ENCODE measurements at regions not wholly inside any gene's neighbourhood (a gene's known extent, or its start where the extent isn't known, plus 50 kb on each side); places are given as distances from the start of the nearest gene placed in this dataset.
A peak's percentile ranks its signal among the peaks of the same experiment; 100 is the strongest.

GRCh38 chr3:159910991-159911663 is 77.5 kb upstream of the IL12A start:
- peaks cover 0 to 3% of the 10 kb centered on the region in 2 donors for H3K4me1 ChIP-seq (ENCODE audit: control insufficient read depth in 2 of 2, insufficient read depth in 2 of 2, low read length in 2 of 2)
- ATAC-seq, result no peak
- ChIA-PET POLR2A (no interaction called here), CTCF (no interaction called here)
- no peaks in the 10 kb centered on the region for H3K36me3 ChIP-seq (ENCODE audit: control insufficient read depth in 2 of 3, insufficient read depth in 3 of 3, low read length in 3 of 3)
- H3K27ac ChIP-seq (ENCODE audit: low read depth, low read length), result no peak overlapping the region
- intact Hi-C loops (cut with micrococcal nuclease), result loop anchor here in 1 of 2 donors (10.0 kb wide), 1 partner anchor 654 kb away; the partner anchor contains the start of gene KPNA4
- Mint-ChIP-seq H3K27me3 (peaks cover 0 to 14% (median 10%) of the 10 kb centered on the region in 5 donors), H3K4me3 (peak overlapping the region; percentile 48 to 85 (median 64)), H3K9me3 (peaks cover 0 to 5% (median 0%) of the 10 kb centered on the region in 11 donors), H3K27ac (peak overlapping the region in 7 of 9 donors; percentile 12 to 73 (median 38)), H3K36me3 (no peaks in the 10 kb centered on the region), H3K4me1 (peaks cover 6 to 21% (median 12%) of the 10 kb centered on the region in 7 donors)
- no peaks in the 10 kb centered on the region for H3K9me3 ChIP-seq (ENCODE audit: control insufficient read depth in 2 of 3, low read length in 3 of 3)
- no peaks in the 10 kb centered on the region for H3K27me3 ChIP-seq (ENCODE audit: control insufficient read depth in 2 of 2, insufficient read depth in 2 of 2, low read length in 2 of 2)
- peak overlapping the region; percentile 14 for H3K4me3 ChIP-seq (ENCODE audit: low read length)
- peak in 1 of 9 donors; percentile 7 for DNase-seq

- Mint-ChIP-seq H3K27ac (peak overlapping the region in 6 of 9 donors; percentile 6 to 73 (median 27)), H3K36me3 (no peaks in the 10 kb centered on the region), H3K9me3 (peaks cover 0 to 5% (median 0%) of the 10 kb centered on the region in 11 donors), H3K4me3 (peak overlapping the region; percentile 48 to 85 (median 64)), H3K4me1 (peaks cover 6 to 21% (median 12%) of the 10 kb centered on the region in 7 donors), H3K27me3 (peaks cover 0 to 18% (median 5%) of the 10 kb centered on the region in 5 donors)
- intact Hi-C loops (cut with micrococcal nuclease), result loop anchor here in 1 of 2 donors (10.0 kb wide), 1 partner anchor 653 kb away; the partner anchor contains the start of gene KPNA4
- no peaks in the 10 kb centered on the region for H3K27me3 ChIP-seq (ENCODE audit: control insufficient read depth in 2 of 2, insufficient read depth in 2 of 2, low read length in 2 of 2)
- ATAC-seq (no peak), DNase-seq (no peak)
- CTCF ChIA-PET, result no interaction called here
- H3K36me3 ChIP-seq (ENCODE audit: control insufficient read depth in 2 of 3, insufficient read depth in 3 of 3, low read length in 3 of 3), result no peaks in the 10 kb centered on the region
- peak overlapping the region; percentile 14 for H3K4me3 ChIP-seq (ENCODE audit: low read length)
- H3K4me1 ChIP-seq (ENCODE audit: control insufficient read depth in 2 of 2, insufficient read depth in 2 of 2, low read length in 2 of 2), result peaks cover 0 to 3% of the 10 kb centered on the region in 2 donors
- POLR2A ChIA-PET, result no interaction called here
- H3K27ac ChIP-seq (ENCODE audit: low read depth, low read length), result no peak overlapping the region
- no peaks in the 10 kb centered on the region for H3K9me3 ChIP-seq (ENCODE audit: control insufficient read depth in 2 of 3, low read length in 3 of 3)
Observed at GRCh38 chr3:159911664-159912037, 77.0 kb upstream of the IL12A start.

DNA sequence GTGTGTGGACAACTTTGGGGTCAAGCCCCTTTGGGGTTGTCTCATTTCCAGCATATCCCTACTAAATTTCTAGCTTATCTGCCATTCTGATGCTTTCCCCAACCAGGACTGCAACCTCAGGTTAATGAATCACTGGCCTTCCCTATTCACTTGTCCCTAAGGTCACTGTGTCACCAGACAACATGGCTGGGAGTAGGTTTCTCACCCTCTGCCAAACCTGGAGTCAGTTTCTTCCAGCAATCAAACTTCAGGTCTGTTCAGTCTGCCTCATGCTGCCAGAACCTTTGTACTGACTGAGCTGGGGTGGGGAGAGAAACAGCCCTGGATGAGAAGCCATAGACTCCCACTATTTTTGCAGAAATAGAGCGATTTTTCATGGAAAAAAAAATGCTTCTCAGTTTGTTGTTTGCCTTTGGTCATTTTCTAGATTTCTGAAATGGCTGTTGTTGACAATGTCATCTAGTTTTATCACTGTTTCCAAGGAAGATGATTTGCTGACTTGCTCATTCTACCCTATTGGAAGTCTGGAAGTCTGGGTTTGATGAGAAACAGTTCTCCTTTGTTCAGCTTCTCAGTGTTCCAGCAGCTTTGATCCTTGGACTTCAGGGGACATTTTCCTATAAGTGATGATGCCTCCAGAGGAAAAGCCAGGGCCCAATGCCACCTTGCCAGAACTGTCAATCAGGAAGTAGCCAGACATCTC is 74.8 kb upstream of the IL12A start:
- Histone ChIP-seq H3K9me3 (ENCODE audit: control insufficient read depth in 2 of 3, low read length in 3 of 3) (no peaks in the 10 kb centered on the region), H3K27me3 (ENCODE audit: control insufficient read depth in 2 of 2, insufficient read depth in 2 of 2, low read length in 2 of 2) (no peaks in the 10 kb centered on the region), H3K4me3 (ENCODE audit: low read length) (no peak overlapping the region), H3K4me1 (ENCODE audit: control insufficient read depth in 2 of 2, insufficient read depth in 2 of 2, low read length in 2 of 2) (peaks cover 0 to 3% of the 10 kb centered on the region in 2 donors), H3K27ac (ENCODE audit: low read depth, low read length) (no peak overlapping the region), H3K36me3 (ENCODE audit: control insufficient read depth in 2 of 3, insufficient read depth in 3 of 3, low read length in 3 of 3) (no peaks in the 10 kb centered on the region)
- ATAC-seq (no peak), DNase-seq (no peak)
- Mint-ChIP-seq H3K9me3 (no peaks in the 10 kb centered on the region), H3K4me3 (no peak overlapping the region), H3K27me3 (peaks cover 0 to 24% (median 9%) of the 10 kb centered on the region in 5 donors), H3K36me3 (no peaks in the 10 kb centered on the region), H3K4me1 (peaks cover 4 to 21% (median 12%) of the 10 kb centered on the region in 7 donors), H3K27ac (no peak overlapping the region)
- POLR2A ChIA-PET, result no interaction called here
- CTCF ChIA-PET, result no interaction called here
- intact Hi-C loops (cut with micrococcal nuclease), result loop anchor here in 1 of 2 donors (10.0 kb wide), 1 partner anchor 651 kb away; the partner anchor contains the start of gene KPNA4

- no peak overlapping the region for H3K4me3 Mint-ChIP-seq
- DNase-seq, result no peak
- no peaks in the 10 kb centered on the region for H3K9me3 Mint-ChIP-seq
- ChIA-PET CTCF (no interaction called here), POLR2A (no interaction called here)
- no peak for ATAC-seq
- no peak overlapping the region for H3K27ac ChIP-seq (ENCODE audit: low read depth, low read length)
- H3K27me3 Mint-ChIP-seq, result peaks cover 0 to 24% (median 9%) of the 10 kb centered on the region in 5 donors
- H3K9me3 ChIP-seq (ENCODE audit: control insufficient read depth in 2 of 3, low read length in 3 of 3), result no peaks in the 10 kb centered on the region
- no peak overlapping the region for H3K4me3 ChIP-seq (ENCODE audit: low read length)
- no peaks in the 10 kb centered on the region for H3K27me3 ChIP-seq (ENCODE audit: control insufficient read depth in 2 of 2, insufficient read depth in 2 of 2, low read length in 2 of 2)
- H3K4me1 ChIP-seq (ENCODE audit: control insufficient read depth in 2 of 2, insufficient read depth in 2 of 2, low read length in 2 of 2), result peaks cover 0 to 3% of the 10 kb centered on the region in 2 donors
- no peak overlapping the region for H3K27ac Mint-ChIP-seq
- intact Hi-C loops (cut with micrococcal nuclease), result loop anchor here in 1 of 2 donors (10.0 kb wide), 1 partner anchor 650 kb away; the partner anchor contains the start of gene KPNA4
- H3K36me3 ChIP-seq (ENCODE audit: control insufficient read depth in 2 of 3, insufficient read depth in 3 of 3, low read length in 3 of 3), result no peaks in the 10 kb centered on the region
- peaks cover 4 to 21% (median 12%) of the 10 kb centered on the region in 7 donors for H3K4me1 Mint-ChIP-seq
- H3K36me3 Mint-ChIP-seq, result no peaks in the 10 kb centered on the region
Observed at GRCh38 chr3:159914426-159914825, 74.2 kb upstream of the IL12A start.

DNA sequence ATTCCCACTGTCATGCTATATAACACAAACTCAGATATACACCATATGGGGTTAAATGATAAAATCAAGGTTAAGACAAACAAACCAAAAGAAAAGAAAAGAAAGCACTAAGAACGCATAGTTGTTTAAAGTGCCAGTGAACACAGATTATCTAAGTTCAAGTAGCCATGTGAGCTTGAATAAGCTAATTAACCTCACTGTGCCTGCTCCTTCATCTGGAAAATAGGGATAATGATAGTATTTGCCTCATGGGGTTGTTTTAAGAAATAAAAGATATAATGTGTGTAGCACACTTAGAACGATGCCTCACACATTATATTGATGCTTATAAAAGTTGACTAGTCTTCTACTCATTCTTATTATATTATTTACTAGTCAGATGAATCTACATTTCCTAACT is 72.6 kb upstream of the IL12A start:
- Histone ChIP-seq H3K36me3 (ENCODE audit: control insufficient read depth in 2 of 3, insufficient read depth in 3 of 3, low read length in 3 of 3) (no peaks in the 10 kb centered on the region), H3K9me3 (ENCODE audit: control insufficient read depth in 2 of 3, low read length in 3 of 3) (no peaks in the 10 kb centered on the region), H3K27me3 (ENCODE audit: control insufficient read depth in 2 of 2, insufficient read depth in 2 of 2, low read length in 2 of 2) (no peaks in the 10 kb centered on the region), H3K27ac (ENCODE audit: low read depth, low read length) (no peak overlapping the region), H3K4me1 (ENCODE audit: control insufficient read depth in 2 of 2, insufficient read depth in 2 of 2, low read length in 2 of 2) (peaks cover 0 to 3% of the 10 kb centered on the region in 2 donors), H3K4me3 (ENCODE audit: low read length) (no peak overlapping the region)
- Mint-ChIP-seq H3K4me1 (peaks cover 6 to 11% (median 9%) of the 10 kb centered on the region in 7 donors), H3K4me3 (no peak overlapping the region), H3K27me3 (peaks cover 0 to 24% (median 9%) of the 10 kb centered on the region in 5 donors), H3K27ac (no peak overlapping the region), H3K9me3 (no peaks in the 10 kb centered on the region), H3K36me3 (no peaks in the 10 kb centered on the region)
- no peak for ATAC-seq
- POLR2A ChIA-PET, result no interaction called here
- no peak for DNase-seq
- CTCF ChIA-PET, result no interaction called here
- intact Hi-C loops (cut with micrococcal nuclease), result loop anchor here in 1 of 2 donors (10.0 kb wide), 1 partner anchor 649 kb away; the partner anchor contains the start of gene KPNA4

- H3K4me1 ChIP-seq (ENCODE audit: control insufficient read depth in 2 of 2, insufficient read depth in 2 of 2, low read length in 2 of 2), result no peaks in the 10 kb centered on the region
- Mint-ChIP-seq H3K27me3 (peaks cover 0 to 24% (median 9%) of the 10 kb centered on the region in 5 donors), H3K36me3 (no peaks in the 10 kb centered on the region), H3K4me1 (peaks cover 0 to 8% (median 0%) of the 10 kb centered on the region in 7 donors), H3K9me3 (no peaks in the 10 kb centered on the region), H3K4me3 (no peak overlapping the region), H3K27ac (no peak overlapping the region)
- no peaks in the 10 kb centered on the region for H3K27me3 ChIP-seq (ENCODE audit: control insufficient read depth in 2 of 2, insufficient read depth in 2 of 2, low read length in 2 of 2)
- ATAC-seq (no peak), DNase-seq (no peak)
- H3K9me3 ChIP-seq (ENCODE audit: control insufficient read depth in 2 of 3, low read length in 3 of 3), result no peaks in the 10 kb centered on the region
- CTCF ChIA-PET, result no interaction called here
- POLR2A ChIA-PET, result no interaction called here
- intact Hi-C loops (cut with micrococcal nuclease), result loop anchor here in 1 of 2 donors (10.0 kb wide), 1 partner anchor 648 kb away; the partner anchor contains the start of gene KPNA4
- no peak overlapping the region for H3K4me3 ChIP-seq (ENCODE audit: low read length)
- no peak overlapping the region for H3K27ac ChIP-seq (ENCODE audit: low read depth, low read length)
- H3K36me3 ChIP-seq (ENCODE audit: control insufficient read depth in 2 of 3, insufficient read depth in 3 of 3, low read length in 3 of 3), result no peaks in the 10 kb centered on the region
Observed at GRCh38 chr3:159917141-159917540, 71.5 kb upstream of the IL12A start.
